ENCODE measurements at regions not wholly inside any gene's neighbourhood (a gene's known extent, or its start where the extent isn't known, plus 50 kb on each side); places are given as distances from the start of the nearest gene placed in this dataset.
A peak's percentile ranks its signal among the peaks of the same experiment; 100 is the strongest.

DNA sequence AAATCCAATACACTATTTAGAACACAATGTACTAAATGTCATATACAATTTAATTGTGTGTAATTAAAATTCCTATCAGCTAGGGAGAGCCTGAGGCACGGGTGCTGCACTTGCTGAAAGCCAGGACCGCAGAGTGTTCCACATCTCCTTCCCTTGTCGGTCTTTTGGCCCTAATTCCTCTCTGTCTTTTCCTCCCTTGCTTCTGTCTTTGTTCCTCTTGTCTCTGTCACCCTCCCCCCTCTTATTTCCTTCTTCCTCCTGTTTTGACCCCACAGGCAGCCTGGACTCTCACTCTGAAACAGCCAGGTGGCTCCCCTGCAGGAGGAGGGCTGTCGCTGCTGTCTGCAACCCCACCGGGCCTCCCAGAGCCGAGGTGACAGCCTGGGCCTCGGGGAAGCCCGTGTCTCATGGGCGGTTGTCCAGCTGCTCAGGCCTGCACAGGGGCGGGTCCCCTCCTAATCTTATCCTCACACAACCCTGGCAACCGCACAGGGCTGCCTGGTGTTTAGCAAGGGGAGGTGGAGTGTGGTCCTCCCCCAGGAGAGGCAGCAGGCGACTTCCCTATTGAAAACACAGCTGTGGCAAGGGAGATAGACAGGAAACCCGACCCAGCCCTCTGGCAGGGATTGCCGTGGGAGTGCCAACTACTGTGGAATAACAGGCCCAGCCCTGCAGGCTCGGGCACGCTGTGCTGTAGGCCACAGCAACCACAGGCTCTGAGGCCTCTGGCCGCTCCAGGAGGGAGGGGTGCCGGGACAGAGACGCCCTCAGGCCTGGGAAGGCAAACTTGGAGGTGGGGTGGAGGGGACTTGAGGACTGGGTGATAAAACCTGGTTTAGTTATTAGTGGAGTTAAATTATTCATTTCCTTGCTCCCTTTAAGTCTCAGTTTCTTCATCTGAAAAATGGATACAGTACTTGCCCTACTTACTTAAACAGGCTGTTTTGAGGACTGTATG lies 68.8 kb upstream of the WDR26 start:
- Mint-ChIP-seq H3K4me1 (peaks cover 66% of the 10 kb centered on the region), H3K36me3 (ENCODE audit: low read depth) (no peaks in the 10 kb centered on the region), H3K4me3 (peak overlapping the region; percentile 44; the same call in 2 of the 3 replicates), H3K27me3 (ENCODE audit: insufficient read depth, low read depth, poor library complexity) (peaks cover 17% of the 10 kb centered on the region), H3K9me3 (peaks cover 3% of the 10 kb centered on the region; the same call in 1 of the 3 replicates), H3K27ac (peak overlapping the region; percentile 87)
- H3K9me2 ChIP-seq (ENCODE audit: insufficient read depth) = no peaks in the 10 kb centered on the region
- no peaks in the 10 kb centered on the region for H3K79me2 ChIP-seq (replicated peaks; ENCODE audit: insufficient read depth)
- peak overlapping the region; percentile 99 for H3K27ac ChIP-seq (ENCODE audit: low read depth)
- H3K27me3 ChIP-seq (ENCODE audit: insufficient read depth) = no peaks in the 10 kb centered on the region
- peak; percentile 87 for DNase-seq (ENCODE audit: low spot score)
- no peaks in the 10 kb centered on the region for H3K36me3 ChIP-seq (ENCODE audit: insufficient read depth)
- peak overlapping the region; percentile 32; the same call in 1 of the 2 replicates for H3K4me3 ChIP-seq
- H2AFZ ChIP-seq = peak overlapping the region; percentile 21; the same call in 1 of the 2 replicates
- peak overlapping the region; percentile 62 for H3K4me2 ChIP-seq
- peaks cover 50% of the 10 kb centered on the region for H3K4me1 ChIP-seq (ENCODE audit: insufficient read depth)
- TF ChIP-seq ZNF331 (CRISPR knock-in tag; IDR thresholded peaks at IDR 0.05; ENCODE audit: low read depth) = no peak
- no peak for TF ChIP-seq NANOG (IDR thresholded peaks at IDR 0.05; ENCODE audit: borderline replicate concordance)
- no peak for TF ChIP-seq POLR2AphosphoS5 (IDR thresholded peaks at IDR 0.05; ENCODE audit: low read depth)
- no peak for TF ChIP-seq REST (IDR thresholded peaks at IDR 0.05; ENCODE audit: unreplicated experiment)
- no peak for TF ChIP-seq EZH2phosphoT487 (IDR thresholded peaks at IDR 0.05; ENCODE audit: unreplicated experiment)
- TF ChIP-seq ETS1 (IDR thresholded peaks at IDR 0.05) = no peak
- TF ChIP-seq, protein P1, sequence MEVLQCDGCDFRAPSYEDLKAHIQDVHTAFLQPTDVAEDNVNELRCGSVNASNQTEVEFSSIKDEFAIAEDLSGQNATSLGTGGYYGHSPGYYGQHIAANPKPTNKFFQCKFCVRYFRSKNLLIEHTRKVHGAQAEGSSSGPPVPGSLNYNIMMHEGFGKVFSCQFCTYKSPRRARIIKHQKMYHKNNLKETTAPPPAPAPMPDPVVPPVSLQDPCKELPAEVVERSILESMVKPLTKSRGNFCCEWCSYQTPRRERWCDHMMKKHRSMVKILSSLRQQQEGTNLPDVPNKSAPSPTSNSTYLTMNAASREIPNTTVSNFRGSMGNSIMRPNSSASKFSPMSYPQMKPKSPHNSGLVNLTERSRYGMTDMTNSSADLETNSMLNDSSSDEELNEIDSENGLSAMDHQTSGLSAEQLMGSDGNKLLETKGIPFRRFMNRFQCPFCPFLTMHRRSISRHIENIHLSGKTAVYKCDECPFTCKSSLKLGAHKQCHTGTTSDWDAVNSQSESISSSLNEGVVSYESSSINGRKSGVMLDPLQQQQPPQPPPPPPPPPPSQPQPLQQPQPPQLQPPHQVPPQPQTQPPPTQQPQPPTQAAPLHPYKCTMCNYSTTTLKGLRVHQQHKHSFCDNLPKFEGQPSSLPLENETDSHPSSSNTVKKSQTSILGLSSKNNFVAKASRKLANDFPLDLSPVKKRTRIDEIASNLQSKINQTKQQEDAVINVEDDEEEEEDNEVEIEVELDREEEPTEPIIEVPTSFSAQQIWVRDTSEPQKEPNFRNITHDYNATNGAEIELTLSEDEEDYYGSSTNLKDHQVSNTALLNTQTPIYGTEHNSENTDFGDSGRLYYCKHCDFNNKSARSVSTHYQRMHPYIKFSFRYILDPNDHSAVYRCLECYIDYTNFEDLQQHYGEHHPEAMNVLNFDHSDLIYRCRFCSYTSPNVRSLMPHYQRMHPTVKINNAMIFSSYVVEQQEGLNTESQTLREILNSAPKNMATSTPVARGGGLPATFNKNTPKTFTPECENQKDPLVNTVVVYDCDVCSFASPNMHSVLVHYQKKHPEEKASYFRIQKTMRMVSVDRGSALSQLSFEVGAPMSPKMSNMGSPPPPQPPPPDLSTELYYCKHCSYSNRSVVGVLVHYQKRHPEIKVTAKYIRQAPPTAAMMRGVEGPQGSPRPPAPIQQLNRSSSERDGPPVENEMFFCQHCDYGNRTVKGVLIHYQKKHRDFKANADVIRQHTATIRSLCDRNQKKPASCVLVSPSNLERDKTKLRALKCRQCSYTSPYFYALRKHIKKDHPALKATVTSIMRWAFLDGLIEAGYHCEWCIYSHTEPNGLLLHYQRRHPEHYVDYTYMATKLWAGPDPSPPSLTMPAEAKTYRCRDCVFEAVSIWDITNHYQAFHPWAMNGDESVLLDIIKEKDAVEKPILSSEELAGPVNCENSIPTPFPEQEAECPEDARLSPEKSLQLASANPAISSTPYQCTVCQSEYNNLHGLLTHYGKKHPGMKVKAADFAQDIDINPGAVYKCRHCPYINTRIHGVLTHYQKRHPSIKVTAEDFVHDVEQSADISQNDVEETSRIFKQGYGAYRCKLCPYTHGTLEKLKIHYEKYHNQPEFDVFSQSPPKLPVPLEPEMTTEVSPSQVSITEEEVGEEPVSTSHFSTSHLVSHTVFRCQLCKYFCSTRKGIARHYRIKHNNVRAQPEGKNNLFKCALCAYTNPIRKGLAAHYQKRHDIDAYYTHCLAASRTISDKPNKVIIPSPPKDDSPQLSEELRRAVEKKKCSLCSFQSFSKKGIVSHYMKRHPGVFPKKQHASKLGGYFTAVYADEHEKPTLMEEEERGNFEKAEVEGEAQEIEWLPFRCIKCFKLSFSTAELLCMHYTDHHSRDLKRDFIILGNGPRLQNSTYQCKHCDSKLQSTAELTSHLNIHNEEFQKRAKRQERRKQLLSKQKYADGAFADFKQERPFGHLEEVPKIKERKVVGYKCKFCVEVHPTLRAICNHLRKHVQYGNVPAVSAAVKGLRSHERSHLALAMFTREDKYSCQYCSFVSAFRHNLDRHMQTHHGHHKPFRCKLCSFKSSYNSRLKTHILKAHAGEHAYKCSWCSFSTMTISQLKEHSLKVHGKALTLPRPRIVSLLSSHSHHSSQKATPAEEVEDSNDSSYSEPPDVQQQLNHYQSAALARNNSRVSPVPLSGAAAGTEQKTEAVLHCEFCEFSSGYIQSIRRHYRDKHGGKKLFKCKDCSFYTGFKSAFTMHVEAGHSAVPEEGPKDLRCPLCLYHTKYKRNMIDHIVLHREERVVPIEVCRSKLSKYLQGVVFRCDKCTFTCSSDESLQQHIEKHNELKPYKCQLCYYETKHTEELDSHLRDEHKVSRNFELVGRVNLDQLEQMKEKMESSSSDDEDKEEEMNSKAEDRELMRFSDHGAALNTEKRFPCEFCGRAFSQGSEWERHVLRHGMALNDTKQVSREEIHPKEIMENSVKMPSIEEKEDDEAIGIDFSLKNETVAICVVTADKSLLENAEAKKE (CRISPR knock-in tag; IDR thresholded peaks at IDR 0.05) = no peak
- TF ChIP-seq, protein P2, sequence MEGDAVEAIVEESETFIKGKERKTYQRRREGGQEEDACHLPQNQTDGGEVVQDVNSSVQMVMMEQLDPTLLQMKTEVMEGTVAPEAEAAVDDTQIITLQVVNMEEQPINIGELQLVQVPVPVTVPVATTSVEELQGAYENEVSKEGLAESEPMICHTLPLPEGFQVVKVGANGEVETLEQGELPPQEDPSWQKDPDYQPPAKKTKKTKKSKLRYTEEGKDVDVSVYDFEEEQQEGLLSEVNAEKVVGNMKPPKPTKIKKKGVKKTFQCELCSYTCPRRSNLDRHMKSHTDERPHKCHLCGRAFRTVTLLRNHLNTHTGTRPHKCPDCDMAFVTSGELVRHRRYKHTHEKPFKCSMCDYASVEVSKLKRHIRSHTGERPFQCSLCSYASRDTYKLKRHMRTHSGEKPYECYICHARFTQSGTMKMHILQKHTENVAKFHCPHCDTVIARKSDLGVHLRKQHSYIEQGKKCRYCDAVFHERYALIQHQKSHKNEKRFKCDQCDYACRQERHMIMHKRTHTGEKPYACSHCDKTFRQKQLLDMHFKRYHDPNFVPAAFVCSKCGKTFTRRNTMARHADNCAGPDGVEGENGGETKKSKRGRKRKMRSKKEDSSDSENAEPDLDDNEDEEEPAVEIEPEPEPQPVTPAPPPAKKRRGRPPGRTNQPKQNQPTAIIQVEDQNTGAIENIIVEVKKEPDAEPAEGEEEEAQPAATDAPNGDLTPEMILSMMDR (conservative IDR thresholded peaks at IDR 0.05; ENCODE audit: low read depth in 2 of 2) = peak; percentile 31 to 42
- no peak for TF ChIP-seq JUNB (IDR thresholded peaks at IDR 0.05; ENCODE audit: unreplicated experiment)
- peak; percentile 31; the same call in 1 of the 2 replicates for TF ChIP-seq CREB1 (CRISPR knock-in tag; IDR thresholded peaks at IDR 0.05; ENCODE audit: low read depth)
- TF ChIP-seq EZH2 (IDR thresholded peaks at IDR 0.05; ENCODE audit: low read depth, unreplicated experiment) = no peak
- H4K20me1 ChIP-seq (replicated peaks; ENCODE audit: insufficient read depth) = no peaks in the 10 kb centered on the region
- ATAC-seq = peak; percentile 63
- H3F3A ChIP-seq (replicated peaks; ENCODE audit: low read depth) = peaks cover 33% of the 10 kb centered on the region
